Umbilical cord (tissue), 1 donor: ENCODE measurements at regions not wholly inside any gene's neighbourhood (a gene's known extent, or its start where the extent isn't known, plus 50 kb on each side); places are given as distances from the start of the nearest gene placed in this dataset.
"Not testable (repeated sequence)": the region's sequence is repeated elsewhere in the genome, so short reads cannot be mapped to it uniquely, and the experiment has no call there.

Source experiments
- DNase-seq: peaks from one replicate; pipeline ENCODE4 v3.0.0-alpha.2; 2015; ENCODE audit warnings: low spot score

DNA sequence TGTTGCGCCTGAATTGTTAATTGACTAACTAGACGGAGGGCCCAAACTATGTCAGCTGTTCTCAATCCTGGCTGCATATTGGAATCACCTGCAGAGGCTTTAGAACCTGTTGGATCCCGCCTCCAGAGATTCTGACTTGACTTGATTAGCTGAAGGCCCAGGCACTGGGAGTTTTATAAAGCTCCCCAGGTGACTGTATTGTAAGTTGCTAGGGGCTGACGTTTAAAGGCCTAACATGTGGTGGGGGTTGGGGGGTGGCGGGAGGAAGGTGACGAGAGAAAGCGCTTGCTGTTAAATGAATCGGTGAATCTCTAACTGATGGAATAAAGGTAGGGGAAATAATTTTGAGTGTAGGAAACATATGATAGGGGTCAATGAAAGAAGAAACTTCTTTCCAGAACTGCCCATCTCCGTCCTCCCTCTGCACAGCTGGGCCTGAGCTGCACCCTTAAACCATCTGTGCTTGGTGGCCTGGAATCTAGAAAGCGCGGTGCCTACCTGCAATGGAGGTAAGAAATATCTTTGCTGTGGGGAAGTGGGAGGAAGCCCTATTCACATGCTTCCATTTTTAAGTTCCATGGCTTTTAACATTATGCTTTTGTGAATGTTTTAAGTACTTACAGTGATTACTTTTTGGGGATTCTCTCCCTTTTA, 225.0 kb upstream of the FAM3C start:
- DNase-seq: no peak

DNA sequence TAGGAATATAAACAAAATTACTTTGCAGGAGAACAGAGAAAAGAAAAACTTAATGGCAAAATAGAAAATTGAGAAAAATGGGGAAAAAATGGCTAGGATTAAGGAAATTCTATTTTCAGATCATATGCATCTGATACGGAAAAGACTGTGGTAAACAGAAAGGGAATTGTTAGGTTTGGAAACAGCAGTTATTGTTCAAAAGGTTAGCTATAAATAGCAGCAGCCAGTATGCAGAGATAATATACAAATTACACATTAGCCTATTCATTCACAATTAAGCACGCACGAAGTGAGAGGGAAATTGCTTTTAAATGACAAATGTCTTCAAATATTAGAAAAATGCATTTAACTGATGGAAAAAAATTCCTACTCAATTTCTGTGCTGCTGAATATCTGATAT, 224.1 kb upstream of the FAM3C start:
- DNase-seq: no peak

DNA sequence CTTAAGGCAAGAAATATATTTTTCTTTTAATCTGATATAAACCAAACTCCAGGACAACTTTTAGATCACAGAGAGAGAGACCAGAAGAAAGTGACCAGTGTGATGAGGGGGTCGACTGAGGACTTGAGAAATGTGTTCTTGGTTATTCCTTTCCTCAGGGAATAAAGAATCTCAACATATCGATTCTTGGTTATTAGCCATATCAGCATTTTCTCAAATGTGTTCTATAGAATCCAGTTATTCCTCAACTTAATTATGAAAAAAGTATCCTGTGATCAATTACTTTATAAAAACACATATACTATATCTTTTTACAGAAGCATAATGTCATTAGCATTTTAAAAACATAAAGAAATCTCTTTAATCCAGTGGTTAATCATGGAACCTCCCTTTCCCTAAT, 222.1 kb upstream of the FAM3C start:
- no peak for DNase-seq

DNA sequence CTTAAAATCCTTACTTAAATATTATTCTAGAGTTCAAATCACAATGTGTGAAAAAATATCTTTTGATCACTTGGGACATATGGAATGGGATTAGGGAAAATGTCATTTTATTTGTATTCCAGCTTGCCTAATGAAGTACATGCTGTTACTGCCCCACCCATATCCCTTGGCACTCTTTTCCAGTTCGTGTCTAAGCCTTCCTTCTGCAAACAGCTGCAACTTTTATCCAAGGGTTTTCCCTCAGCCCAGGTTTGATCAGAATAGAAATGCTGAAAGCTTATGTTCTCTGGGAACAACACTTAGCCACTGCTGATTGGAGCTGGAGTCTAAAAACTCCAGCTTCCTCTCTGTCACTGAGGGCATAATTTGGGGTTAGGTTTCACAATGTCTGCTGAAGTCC, 214.1 kb upstream of the FAM3C start:
- DNase-seq: peak; percentile 40

DNA sequence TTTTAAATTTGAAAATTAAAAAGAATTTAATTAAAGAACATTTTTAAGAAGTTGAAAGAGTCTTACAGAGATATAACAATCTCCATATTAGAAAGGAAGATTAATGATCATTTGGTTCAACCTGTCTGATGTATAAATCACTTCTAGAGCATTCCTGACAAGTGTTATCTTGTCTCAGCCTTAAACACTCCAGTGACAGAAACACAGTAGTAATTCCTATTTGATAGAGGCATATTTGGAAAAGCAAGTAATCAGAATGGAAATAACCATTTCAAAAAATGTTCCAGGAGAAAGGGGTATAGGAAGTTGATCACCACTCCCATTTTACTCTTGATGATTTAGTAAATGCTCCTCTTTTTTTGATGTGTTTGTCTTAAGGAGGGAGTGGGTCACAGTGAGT, 213.1 kb upstream of the FAM3C start:
- DNase-seq: no peak

DNA sequence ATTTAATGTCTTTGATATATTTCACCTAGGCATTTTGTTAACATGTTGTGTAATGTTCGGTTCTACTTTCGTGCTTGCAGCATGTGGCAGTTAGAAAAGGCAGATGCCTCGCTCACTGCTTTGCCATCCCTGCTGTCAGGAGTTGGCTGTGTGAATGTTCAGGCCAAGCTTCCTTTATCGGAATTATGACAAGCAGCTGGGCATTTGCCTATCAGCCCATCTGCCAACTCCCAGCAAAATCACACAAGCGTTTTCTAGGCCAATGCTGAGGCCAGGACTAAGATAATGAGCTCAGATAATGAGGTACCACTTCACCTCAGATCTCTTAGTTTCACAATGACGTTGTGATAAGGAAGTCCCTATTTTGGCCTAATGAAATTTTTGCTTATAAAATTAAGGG, 212.7 kb upstream of the FAM3C start:
- no peak for DNase-seq

DNA sequence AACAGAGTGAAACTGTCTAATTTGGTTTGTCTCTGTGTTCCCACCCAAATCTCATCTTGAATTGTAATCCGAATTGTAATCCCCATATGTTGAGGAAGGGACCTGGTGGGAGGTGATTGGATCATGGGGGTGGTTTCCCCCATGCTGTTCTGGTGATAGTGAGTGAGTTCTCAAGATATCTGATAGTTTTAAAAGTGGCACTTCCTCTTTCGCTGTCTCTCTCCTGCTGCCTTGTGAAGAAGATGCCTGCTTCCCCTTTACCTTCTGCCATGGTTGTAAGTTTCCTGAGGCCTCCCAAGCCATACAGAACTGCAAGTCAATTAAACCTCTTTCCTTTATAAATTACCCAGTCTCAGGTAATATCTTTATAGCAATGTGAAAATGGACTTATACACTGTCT, 212.1 kb upstream of the FAM3C start:
- not testable (repeated sequence) for DNase-seq

DNA sequence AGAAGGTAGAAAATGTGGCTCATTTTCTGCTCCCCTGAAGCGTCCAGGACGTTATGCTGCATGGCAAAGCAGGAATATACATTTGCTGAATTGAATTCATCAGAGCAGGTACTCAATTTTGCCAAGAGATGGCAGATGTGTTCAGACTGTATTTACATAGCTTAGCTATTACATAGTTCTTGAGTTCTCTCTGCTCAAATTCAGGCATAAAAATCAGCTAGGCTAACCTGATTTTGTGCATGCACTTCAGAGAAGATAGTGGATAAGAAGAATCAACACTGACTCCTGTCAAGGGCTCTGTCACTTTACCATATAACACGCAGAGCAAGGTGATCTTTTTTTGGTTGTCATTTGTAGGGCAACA, 209.2 kb upstream of the FAM3C start:
- DNase-seq: peak; percentile 61

DNA sequence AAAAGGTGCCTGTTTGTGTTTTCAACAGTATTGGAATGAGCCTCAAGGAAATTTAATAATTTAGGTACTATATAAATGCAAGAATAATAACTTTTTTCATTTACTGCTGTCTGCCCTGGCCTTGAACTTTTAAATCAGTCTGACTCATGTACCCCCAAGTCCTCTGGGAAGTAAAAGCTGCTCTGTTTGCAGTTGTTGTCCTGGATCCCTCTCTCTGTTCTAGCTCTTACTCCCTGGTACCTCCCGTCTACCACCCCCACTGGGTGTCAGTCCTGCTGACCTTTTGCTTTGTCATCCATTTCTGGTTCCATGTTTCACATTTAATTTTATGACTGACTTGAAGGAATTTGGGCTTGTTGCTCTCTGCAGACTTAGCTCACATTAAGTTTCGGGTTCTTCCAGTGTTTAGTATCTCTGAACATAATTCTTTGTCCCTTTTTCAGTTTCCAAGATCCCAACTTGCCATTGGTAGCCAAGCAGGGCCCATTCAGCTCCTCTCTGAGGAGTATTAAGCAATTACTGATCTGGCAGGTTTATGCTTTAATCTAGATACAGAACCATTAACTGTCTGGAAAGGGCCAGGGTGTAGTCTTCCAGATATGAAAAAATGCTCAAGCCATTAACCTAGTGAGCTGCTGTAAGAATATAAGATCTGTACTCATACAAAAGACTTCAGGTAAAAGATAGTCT, 208.7 kb upstream of the FAM3C start:
- no peak for DNase-seq

DNA sequence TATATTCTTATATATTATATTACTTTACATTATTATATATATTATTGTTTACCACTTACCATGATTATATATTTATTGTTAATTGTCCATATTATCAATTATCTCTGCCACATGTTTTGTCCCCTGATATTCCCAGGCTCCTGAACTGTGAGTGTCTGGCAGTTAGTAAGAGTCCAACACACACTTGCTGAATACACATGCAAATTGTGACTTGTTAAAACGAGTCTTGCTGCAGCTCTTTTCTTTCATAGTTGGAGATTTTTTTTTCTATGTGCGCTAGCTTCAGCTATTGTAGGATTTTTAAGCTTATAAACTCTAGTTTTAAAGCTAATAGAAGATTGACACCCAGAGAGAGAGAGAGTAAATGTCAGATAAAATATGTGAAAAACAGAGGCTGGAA, 207.8 kb upstream of the FAM3C start:
- DNase-seq: no peak

DNA sequence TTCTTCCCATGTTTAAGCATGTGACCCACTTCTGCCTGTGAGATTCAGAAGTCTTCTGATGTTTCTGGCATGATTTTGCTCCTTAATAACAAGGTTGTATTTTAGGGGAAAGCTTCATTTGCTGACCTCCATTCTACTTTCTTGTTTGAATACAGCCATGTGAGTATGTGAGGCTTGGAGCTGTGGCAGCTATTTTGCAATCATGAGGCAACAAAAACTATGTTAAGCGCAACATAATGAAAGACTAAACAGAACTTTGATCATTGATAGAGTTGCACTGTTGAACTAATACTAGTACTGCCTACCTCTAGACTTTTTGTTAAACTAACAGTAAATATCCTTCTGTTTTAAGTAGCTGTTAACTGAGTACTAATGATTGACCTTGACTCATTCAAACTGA, 203.8 kb upstream of the FAM3C start:
- DNase-seq: no peak

DNA sequence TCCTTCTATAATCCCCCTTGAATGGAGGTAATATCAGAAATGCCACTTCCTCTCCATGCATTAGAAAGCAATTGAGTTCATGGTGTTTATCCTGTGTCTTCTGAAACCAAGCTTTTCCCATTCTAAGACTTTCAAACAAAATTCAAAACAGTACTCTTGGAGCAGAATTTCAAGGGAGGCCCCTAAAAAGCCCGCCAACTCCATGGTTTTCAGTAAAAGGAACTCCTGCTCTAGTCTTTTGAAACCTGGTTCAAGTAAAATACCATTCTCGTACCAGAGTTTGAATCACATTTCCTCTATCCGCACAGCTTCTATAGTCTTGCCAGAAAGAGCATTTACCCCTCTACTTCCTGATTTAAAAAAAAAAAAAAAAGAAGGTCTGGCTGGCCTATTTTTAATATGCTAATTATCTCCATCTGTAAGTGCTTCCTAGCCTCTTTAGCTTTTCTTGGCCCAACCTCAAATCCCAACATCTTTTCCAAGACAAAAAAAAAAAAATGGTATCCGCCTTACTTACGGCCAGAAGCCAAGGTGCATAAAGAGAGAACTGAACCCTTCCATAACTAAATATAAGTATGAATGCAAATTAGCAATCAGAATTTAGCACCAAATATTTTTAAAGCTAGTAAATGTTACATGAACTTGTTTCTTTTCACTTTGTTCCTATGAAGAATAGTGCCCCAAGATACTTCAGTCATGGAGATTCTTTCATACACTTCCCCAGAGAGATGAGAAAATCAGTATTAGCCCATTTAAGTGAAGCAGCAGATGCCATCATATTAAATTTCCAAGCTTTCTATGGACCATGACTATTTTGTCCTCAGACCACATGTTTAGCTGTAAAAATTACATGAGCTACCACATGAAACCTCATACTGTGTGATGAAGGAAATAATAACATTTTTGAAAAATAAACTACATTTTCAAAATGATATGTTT, 199.9 kb upstream of the FAM3C start:
- DNase-seq: no peak

DNA sequence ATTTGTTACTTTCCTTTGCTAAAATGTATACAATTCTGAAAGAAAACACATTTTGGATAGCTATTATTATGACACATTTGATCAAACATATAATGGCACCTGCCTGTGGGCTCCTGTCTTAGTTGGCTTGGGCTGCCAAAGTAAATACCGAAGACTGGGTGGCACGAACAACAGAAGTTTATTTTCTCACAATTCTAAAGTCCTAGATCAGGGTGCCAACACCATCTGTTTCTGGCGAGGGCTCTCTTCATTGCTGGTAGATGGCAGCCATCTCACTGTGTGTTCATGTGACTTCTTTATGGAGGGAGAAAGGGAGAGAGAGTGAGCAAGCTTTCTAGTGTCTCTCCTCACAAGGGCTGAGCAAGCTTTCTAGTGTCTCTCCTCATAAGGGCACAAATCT, 195.8 kb upstream of the FAM3C start:
- no peak for DNase-seq

DNA sequence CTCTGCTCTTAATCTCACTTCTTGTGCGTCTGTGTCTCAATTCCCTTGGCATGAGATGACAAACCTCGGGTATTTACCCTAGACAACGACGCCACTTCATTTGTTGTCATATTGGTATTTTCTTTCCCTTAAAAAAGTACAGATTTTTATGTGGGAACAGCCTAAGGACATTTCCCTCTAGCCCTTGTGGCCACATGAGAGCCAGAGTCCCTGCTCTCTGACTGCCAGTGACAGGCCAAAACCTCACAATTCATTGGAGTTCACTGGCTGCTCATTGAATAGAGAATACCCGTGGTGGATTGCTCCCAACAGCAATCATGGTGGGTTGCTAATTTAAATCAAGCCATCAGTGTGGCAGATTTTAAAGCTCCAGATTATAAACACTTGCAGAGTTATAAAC, 191.3 kb upstream of the FAM3C start:
- DNase-seq: no peak

DNA sequence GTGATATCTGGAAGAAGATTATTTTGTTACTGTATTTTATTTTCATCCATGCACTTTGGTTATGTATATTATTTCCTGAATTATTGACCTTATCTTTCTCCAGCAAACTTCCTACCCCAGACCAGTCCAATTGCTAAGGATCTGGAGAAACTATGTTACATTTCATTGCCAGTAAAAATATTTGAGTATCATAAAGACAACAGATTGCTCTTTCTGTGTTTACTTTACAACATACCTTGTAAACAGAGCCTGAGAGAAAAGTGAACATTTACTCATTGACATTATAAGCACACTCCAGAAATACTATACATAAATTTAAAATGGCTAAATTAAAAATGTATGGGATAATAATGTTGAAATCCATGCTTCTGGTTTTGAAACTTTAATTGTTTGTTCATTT, 186.2 kb upstream of the FAM3C start:
- no peak for DNase-seq

DNA sequence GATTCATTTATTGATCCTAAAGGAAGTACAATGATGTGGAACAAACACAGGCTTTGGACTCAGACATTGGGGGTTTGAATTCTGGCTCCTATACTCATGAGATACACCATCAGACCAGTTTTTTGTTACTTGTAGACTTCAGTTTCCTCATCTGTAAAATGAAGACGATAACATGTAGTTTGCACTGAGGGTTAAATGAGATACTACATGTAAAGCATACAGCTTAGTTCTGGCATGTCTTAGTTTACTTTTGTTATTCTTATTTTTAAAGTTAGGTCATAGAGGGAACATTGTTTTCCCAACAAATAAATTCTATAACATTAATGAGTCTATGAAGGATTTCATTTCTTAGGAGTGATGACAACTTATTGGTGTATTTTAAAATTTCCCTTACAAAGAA, 183.5 kb upstream of the FAM3C start:
- DNase-seq: no peak

DNA sequence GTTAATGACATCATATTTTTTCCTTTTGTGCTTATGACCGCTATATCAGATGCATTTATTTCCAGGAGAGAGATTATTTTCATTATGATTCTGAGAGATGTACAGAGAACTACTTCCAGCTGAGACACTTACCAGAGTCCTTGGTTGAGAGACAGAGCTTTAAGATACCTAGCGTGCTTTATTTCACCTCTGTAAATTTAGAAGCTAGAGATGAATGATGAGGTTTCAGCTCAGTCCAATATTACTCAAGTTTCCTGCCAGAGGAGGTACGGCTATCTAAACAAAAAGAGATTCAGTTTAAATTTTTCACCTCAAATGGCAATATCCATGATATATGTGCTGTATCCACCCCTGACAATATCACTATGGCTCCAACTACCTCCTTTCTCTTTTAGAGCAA, 182.6 kb upstream of the FAM3C start:
- DNase-seq: no peak

DNA sequence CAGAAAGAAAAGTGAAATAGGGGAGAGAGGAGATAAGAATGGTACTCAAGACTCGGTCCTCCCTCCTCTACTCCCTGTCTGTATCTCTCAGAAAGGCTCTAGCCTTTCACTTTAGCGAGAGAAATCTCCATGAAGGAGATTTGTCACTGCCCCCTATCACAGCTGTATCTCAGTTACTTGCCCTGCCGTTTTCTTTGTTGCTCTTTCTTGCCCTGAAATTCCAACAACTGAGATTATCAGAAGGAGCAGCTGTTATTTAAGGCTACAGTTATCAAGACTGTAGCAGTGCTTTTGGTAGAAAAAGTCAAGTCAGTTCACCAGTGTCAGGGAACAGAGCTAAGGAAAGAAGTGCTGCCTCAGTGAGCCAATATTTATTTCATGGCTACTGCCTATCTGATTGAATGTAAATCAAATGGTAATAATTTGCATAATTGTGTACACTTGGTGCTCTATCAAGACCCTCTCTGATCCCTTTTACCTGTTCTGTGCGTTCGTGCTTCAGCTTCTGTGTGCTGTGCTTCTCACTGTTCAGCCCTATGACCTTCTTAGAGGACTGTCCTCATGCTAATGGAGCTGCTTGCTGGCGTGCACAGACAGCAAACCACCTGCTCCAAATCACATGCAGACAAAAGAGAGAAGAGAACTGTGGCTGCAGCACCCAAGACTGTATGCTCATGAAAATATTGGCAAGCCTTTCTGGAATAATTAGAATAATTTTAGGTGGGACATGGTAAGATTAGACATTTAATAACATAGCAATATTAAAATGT, 180.2 kb upstream of the FAM3C start:
- DNase-seq: no peak

DNA sequence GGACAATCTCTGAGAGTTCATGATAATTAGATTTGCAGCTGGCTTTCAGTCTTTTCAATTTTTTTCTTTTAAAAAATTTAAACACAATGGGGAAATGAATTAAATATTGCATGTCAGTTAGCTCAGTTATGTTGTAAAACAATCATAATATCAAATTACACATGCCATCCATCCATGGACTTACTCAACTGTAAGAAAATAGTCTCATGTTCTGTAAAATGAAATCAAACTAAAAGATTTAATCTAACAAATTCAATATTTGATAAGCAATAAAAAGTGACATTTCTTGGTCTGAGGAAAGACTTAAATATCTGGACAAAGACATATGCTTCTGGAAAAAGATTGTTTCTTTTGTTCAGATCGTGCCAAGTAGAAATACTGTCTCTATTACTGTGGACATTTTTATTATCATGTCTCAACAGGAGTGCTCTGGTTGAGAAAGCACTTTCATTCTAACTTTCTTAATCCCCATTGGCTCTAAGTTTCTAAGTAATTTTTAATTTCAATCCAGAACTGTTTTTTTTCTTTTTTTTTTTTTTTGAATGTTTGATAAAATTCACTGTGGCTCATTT, 179.2 kb upstream of the FAM3C start:
- DNase-seq: no peak

DNA sequence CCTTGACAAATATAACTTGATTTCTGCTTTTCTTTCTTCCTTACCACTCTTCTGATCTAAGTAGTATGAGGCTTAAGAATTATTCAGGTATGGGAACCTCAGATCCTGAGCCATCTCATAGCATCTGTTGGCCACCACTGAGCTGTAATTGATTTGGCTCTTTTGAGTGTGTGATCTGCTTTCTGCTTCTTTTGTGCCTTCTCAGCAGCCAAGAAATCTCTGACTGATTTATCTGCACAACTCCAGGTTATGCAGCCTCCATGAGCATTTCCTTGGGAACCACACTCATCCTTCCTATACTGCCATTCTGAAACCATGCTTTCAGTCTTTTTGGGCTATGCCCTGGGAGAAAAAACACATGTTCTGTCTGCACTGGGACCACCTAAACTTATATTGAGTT, 178.0 kb upstream of the FAM3C start:
- DNase-seq: no peak

DNA sequence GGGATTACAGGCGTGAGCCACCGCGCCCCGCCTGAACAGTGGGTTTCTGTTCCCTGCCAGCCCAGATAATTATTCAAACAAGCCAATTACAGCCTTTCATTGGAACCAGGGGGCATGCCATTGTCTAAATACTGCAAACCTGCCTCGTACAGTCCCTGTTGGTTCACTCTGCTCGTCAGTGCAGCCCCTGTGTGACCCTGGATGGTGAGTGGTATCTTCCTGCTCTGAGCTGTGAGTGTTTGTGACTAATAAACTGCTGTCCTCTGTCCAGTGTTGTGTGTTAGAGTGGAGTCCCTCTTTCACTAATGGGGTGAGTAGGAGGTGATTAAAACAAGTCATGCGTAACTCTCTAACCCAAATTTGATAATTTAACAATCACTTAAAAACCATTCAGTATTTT, 176.5 kb upstream of the FAM3C start:
- DNase-seq: no peak

DNA sequence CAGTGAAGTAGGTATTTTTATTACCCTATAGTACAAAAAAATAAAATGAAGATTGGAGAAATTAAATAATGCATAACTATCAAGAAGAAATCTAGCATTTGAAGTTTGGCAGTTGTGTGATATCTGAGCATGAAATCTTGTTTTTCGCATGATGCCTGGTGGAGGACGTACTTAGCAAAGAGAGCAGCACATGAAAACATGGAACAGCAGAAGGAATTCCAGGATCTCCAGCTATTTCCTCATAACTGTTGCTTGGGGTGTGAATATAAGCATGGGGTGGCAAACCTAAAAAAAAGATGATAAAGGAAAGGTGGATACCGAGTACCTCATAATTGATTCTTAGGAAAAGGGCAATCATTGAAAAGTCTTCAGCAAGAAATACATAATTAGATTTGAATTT, 174.3 kb upstream of the FAM3C start:
- no peak for DNase-seq
